ENCODE measurements at regions not wholly inside any gene's neighbourhood (a gene's known extent, or its start where the extent isn't known, plus 50 kb on each side); places are given as distances from the start of the nearest gene placed in this dataset.
A peak's percentile ranks its signal among the peaks of the same experiment; 100 is the strongest.

DNA sequence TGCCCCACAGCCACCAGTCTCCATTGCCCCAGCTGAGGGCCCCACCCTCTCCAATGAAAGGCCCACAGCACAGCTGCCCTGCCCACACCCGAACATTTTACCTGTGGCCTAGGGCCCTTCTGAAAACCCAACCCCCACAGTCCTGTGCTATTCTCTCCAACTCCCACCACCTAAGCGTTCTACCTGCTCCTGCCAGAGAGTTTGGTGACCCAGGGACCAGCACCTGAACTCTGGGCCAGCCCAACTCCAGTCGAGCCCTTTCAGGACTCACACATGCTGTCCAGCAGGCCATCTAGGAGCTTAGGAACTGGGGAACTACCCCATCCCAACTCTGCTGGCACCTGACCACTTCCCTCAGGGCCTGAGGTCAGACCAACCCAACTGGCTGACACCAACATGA is 562.3 kb downstream of the DNAH5 start:
- no peak for DNase-seq (ENCODE audit: low read depth)
- no peak overlapping the region for H3K4me3 ChIP-seq (ENCODE audit: control insufficient read depth, low read depth, low read length)
- TF ChIP-seq, protein P1, sequence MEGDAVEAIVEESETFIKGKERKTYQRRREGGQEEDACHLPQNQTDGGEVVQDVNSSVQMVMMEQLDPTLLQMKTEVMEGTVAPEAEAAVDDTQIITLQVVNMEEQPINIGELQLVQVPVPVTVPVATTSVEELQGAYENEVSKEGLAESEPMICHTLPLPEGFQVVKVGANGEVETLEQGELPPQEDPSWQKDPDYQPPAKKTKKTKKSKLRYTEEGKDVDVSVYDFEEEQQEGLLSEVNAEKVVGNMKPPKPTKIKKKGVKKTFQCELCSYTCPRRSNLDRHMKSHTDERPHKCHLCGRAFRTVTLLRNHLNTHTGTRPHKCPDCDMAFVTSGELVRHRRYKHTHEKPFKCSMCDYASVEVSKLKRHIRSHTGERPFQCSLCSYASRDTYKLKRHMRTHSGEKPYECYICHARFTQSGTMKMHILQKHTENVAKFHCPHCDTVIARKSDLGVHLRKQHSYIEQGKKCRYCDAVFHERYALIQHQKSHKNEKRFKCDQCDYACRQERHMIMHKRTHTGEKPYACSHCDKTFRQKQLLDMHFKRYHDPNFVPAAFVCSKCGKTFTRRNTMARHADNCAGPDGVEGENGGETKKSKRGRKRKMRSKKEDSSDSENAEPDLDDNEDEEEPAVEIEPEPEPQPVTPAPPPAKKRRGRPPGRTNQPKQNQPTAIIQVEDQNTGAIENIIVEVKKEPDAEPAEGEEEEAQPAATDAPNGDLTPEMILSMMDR (IDR thresholded peaks at IDR 0.05; ENCODE audit: control insufficient read depth, insufficient read depth, low read depth, low read length, missing control alignments) = no peak

DNA sequence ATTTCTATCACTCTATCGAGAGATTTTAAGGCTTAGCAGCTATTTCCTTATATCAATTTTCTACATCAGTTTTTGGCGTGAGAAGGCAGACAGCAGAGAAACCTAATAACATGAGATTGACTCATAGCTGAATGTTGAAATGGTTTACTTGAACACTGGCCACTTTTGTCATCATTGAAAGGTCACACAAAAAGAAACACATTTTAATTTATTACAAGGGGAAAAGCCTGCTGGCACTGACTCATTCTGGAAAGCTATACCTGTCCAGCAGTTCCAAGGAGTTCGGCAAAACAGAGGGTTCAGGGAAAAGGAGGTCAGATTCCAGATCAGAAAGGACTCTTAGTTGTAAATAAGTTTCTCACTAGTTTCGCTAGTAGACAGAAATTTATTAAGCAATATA is 566.4 kb downstream of the DNAH5 start:
- TF ChIP-seq, protein P1 (IDR thresholded peaks at IDR 0.05; ENCODE audit: control insufficient read depth, insufficient read depth, low read depth, low read length, missing control alignments) = no peak
- H3K4me3 ChIP-seq (ENCODE audit: control insufficient read depth, low read depth, low read length) = no peak overlapping the region
- peak; percentile 3 for DNase-seq (ENCODE audit: low read depth)

DNA sequence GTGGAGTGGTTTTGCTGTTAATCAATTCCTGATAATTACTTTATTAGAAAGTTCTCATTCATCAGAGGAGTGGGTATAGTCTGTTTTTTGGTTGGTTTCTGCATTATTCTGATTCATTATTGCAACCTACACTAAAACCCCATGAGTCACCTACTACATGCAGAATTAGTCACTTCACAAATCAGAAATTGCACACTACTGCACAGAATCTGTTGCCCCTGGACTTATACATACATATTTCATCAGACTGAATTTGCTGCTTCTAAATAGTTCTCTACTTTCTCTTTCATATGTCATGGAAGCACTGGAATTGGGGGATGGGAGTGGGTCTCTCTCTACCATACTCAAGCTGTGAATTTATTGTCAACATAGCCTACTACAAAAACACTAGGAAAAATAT is 585.1 kb downstream of the DNAH5 start:
- H3K4me3 ChIP-seq (ENCODE audit: control insufficient read depth, low read depth, low read length) = no peak overlapping the region
- DNase-seq (ENCODE audit: low read depth) = peak; percentile 17
- TF ChIP-seq, protein P1 (IDR thresholded peaks at IDR 0.05; ENCODE audit: control insufficient read depth, insufficient read depth, low read depth, low read length, missing control alignments) = no peak

DNA sequence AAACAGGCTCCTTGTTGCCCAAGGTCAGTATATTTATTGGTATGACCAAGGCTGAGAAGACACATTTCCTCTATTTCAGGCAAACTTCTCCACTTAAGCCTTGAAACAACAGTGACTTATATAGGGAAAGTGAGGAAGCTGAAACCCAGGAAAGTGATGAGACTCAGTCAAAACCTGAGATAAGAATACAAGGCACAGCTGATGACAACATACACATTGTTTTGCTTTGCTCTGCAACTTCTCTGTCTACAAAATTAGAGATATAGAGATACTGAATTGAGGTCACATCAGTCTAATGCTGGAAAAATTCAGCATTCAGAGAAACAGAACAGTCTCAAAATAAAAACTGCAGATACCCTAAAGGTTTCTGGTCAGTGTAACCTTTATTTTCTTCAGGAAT is 586.1 kb downstream of the DNAH5 start:
- no peak for DNase-seq (ENCODE audit: low read depth)
- H3K4me3 ChIP-seq (ENCODE audit: control insufficient read depth, low read depth, low read length) = no peak overlapping the region
- TF ChIP-seq, protein P1 (IDR thresholded peaks at IDR 0.05; ENCODE audit: control insufficient read depth, insufficient read depth, low read depth, low read length, missing control alignments) = no peak

DNA sequence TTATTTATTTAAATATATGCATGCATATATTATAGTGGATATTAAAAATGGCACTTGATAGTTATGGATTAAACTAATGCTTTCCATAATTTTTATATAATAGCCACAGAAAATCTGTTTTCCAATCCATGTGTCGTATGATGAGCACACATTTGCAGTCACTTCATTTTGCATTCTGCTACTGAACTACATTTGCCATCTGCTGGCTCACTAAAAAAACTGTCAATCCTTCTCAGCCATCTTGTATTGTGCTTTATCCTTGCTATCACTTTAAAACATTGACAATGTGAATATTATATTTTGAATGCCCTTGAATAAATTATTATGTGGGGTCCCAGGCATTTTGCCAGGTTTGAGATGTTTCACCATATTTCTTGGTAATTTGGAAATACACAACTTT is 586.6 kb downstream of the DNAH5 start:
- no peak for DNase-seq (ENCODE audit: low read depth)
- TF ChIP-seq, protein P1 (IDR thresholded peaks at IDR 0.05; ENCODE audit: control insufficient read depth, insufficient read depth, low read depth, low read length, missing control alignments) = no peak
- H3K4me3 ChIP-seq (ENCODE audit: control insufficient read depth, low read depth, low read length) = no peak overlapping the region

DNA sequence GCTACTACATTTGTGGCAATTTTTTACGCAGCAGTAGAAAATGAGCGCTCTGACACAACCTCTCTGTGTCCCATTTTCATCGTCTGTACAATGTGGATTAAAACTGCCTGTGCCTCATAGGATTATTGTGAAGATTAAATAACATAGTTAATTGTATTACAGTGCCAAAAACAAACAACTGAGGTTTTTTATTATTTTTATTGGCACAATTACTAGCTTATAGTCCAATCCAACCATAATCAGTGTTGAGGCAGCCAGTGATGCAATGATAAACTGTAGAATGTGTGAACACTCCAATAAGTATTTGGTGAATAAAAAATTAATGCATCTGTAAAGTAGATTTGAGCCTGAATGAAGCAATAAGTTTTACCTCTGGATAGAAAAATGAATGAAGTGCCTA is 588.3 kb downstream of the DNAH5 start:
- H3K4me3 ChIP-seq (ENCODE audit: control insufficient read depth, low read depth, low read length) = no peak overlapping the region
- no peak for DNase-seq (ENCODE audit: low read depth)
- TF ChIP-seq, protein P1 (IDR thresholded peaks at IDR 0.05; ENCODE audit: control insufficient read depth, insufficient read depth, low read depth, low read length, missing control alignments) = no peak

DNA sequence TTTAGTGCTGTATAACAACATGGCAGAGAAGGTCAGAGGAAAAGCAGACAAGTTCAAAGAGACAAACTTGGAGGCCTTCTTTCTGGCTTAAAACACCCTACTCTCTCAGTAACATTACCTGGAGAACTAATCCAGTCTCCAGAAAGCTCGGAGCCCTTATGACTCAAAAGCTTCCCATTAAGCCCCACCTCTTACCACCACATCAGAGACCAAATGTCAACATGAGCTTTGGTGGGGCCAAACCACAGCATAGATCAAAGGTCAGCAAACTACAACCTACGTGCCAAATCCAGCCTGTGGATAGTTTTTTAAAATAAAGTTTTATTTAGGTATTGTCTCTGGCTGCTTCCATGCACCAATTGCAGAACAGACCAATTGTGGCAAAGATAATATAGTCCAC is 589.9 kb downstream of the DNAH5 start:
- TF ChIP-seq, protein P1 (IDR thresholded peaks at IDR 0.05; ENCODE audit: control insufficient read depth, insufficient read depth, low read depth, low read length, missing control alignments) = no peak
- DNase-seq (ENCODE audit: low read depth) = no peak
- H3K4me3 ChIP-seq (ENCODE audit: control insufficient read depth, low read depth, low read length) = no peak overlapping the region

Data from AG09309 (cell line).